Medulla oblongata (tissue), 1 donor: ENCODE measurements at regions not wholly inside any gene's neighbourhood (a gene's known extent, or its start where the extent isn't known, plus 50 kb on each side); places are given as distances from the start of the nearest gene placed in this dataset.

ENCODE experiments used
- DNase-seq: peaks from one replicate; pipeline ENCODE4 v3.0.0-alpha.2; 2015; ENCODE audit errors: extremely low spot score

DNA sequence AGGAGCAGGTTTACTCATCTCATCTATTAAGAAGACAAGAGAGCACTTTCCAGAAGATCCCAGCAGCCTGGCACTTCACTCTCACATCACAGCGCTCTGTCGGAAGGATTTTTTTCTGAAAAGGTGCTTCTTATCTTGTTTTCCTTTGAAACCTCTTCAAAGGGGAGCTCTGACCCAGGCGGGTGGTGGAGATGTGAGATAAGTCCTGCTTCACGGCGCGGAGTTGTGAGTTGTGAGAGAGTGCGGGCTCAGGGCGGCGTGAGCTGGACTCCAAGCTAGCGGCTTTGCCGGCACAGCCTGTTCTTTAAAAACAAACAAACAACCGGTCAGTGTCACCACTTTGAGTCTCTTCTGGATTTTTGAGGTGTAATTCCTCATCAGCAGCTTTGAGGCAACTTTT, 169.0 kb upstream of the ARGLU1 start:
- no peak for DNase-seq

- no peak for DNase-seq
Observed at GRCh38 chr13:106734198-106734597, 166.3 kb upstream of the ARGLU1 start.

DNA sequence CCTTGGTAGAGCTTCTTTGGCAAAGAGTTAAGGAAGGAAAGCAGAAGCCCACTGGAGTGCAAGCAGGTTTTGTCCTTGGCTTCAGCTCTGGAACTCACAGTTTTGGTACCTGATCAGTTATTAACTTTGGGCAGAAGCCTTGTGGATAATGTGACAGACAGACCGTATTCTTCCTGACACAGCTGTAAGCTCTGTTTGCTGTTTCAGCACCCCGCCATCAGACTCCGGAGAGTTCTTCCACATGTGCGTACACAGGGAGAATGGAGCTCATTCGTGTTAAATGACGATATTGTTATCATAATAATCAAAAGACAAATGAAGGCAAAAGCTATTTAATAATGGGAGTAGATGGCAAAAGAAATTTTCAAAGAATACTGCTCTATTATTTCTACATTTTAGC, 155.1 kb upstream of the ARGLU1 start:
- DNase-seq, result peak; percentile 9

DNA sequence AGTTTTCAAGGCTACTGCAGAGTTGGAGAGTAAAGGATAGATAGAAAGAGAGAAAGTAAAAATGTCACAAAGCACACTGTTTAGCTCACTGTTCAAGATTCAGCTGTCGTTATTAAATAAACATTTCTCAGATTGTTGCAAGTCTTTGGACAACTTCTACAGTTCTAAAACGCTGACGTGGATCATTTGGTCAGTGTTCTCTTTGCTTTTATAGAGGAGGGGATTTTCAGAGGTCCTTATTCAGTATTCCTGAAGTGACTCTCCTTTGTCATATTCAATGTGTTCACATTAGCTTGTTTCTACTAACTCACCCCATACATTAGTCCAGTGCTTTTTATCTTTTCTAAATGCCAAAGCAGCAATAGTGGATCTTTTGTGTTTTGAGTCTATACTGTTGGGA, 154.7 kb upstream of the ARGLU1 start:
- DNase-seq, result no peak

DNA sequence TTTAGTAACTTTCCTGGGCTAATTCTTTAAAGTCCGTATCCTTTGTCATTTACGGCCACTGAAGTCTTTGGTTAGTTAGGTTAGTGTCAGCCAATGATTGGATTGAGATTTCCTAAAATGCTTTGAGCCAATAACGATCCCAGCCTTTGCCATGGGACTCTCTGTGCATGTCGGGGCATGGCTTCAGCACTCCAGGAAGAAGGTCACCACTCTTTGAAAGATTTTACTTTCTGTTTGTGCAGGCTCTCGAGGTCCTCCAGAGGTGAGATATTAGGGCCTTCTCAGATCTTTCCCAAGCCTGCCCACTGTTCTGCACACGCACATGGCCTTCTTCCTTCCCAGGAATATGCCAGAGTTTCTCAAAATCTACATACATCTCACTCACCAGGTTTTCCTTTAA, 153.7 kb upstream of the ARGLU1 start:
- DNase-seq, result no peak

- peak; percentile 29 for DNase-seq
Observed at GRCh38 chr13:106714271-106714982, 146.5 kb upstream of the ARGLU1 start.

- no peak for DNase-seq
Observed at GRCh38 chr13:106712381-106712780, 144.4 kb upstream of the ARGLU1 start.

- DNase-seq, result peak; percentile 6
Observed at GRCh38 chr13:106710266-106710665, 142.3 kb upstream of the ARGLU1 start.

GRCh38 chr13:106709522-106709921, 141.6 kb upstream of the ARGLU1 start:
- DNase-seq, result peak; percentile 2

DNA sequence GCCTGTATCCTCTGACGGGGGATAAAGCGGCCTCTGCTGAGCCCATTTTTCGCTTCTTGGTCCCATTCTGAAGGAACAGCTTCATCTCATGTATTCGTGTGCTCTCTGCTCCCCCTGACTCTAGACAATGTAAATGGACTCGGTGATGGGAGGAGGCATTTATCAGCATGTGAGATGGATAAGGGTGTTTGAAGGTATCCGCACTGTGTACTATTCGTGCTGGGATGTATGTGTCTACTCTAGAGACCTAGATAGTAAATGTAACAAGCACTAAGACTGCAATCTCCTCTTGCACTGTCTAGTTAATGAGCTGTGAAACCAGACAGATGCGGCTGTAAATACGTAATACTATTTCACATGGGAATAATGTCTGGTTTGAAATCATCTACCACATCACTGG, 134.6 kb upstream of the ARGLU1 start:
- DNase-seq, result no peak

DNA sequence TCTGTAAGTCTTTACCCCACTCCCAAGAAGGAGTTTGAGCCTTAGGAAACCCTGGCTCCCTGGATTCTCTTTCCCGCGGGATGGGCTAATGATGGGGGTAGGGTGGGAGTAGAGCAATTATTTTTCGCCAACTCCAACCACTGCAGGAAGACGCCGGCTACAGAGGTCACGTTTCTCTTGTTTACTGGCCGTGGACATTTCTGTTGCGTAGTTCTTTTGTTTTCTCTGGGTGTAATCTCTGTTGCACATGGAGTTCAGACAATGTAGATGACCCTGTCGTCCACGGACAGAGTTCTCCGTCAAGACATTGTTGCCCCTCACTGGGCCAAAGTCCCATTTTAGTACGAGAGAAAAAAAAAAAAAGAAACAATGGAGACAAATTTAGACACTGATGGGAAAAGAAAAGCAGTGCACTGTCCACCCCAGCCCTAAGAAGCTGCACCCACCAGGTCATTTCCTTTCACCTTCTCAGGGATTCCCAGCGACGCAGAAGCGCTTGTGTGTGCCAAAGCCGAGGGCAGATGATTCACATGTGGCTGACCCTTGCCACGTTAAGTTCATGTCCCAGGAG, 133.9 kb upstream of the ARGLU1 start:
- DNase-seq, result no peak

GRCh38 chr13:106700439-106700838, 132.5 kb upstream of the ARGLU1 start:
- DNase-seq, result no peak

DNA sequence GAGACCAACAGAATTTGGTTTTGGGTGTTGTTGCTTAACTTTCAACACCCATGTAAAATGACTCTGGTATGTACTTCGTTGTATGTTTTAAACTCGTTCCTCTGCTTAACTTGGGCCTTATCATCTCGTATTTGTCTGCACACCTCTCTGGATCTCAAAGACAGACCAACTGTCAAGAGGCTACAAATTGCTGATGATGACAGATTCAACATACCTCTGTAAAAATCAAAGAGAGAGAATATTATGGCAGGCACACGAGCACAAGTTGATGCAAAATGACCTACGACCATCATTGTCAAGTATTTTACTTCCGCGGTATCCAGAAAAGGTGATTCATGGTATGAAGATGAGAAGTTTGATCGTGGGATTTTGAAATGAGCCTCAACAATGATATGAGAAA, 132.1 kb upstream of the ARGLU1 start:
- no peak for DNase-seq

DNA sequence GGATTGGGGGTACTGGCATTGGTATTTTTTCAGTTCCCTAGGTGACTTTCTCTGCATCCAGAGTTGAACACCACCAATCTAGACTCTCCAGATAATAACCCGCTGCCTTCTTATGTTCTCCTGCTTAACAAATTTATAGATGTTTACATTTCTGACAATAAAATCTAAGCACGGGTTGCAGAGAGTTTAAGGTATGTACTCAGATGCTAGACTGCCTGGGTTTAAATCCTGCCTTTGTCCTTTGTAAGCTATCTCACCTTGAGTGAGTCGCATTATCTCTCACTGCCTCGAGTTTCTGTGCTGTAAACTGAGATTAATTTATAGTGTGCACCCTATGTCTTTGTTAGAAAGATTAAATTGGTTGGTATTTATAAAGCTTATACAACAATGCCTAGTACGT, 131.4 kb upstream of the ARGLU1 start:
- DNase-seq, result no peak

DNA sequence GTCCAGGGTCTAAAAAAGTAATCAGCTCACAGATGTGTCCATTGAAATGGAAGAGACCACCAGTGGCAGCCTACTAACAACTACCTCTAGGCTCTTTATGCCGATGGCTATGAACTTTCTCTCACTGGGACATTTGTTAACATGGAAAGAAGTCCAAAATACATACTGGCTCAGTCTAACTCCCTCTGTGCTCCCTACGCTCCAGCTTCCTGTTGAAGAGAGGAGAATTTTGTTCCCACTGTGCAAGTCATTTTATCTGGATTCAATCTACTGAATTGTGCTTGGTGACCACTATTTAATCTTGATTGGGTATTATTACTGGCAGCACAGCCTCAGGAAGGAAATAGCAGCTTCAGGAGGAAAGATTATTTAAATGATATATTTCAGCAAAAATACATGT, 128.8 kb upstream of the ARGLU1 start:
- DNase-seq, result no peak

DNA sequence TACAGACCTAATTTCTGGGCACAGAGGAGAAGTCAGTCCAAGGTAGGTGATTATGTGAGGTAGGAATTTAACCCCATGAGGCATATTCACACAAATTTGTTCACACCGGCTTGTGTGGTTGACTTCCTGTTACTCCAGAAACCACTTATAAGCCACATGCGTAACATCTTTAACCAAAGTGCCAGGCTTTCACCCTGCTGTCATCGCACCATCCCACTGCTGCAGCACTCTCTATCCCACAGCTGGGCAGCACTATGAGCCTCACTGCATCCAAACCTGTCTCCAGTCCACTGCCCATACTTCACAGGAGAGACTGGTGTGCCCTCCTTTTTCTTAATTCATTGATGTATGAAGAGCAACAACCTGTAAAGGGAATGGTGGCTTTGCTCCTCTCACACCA, 128.2 kb upstream of the ARGLU1 start:
- no peak for DNase-seq

GRCh38 chr13:106695139-106695538, 127.2 kb upstream of the ARGLU1 start:
- no peak for DNase-seq

GRCh38 chr13:106691861-106692260, 123.9 kb upstream of the ARGLU1 start:
- DNase-seq, result no peak

DNA sequence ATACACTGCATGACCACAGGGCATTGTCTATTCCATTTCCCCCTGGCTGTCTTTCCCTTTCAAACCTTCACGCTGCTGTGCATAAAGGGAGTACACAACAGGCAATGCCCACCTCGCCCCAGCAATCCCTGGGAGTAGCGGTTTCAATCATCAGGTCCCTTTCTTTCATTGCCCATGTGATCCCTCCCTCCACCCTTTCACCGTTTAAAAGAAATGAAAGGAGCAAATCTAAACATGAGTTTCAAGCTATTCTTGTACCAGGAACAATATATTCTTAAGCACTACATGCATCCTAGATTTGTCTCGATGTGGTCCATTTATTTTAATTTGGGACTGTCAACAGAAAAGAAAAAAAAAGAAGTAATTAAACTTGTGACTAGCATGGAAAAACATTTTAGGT, 123.4 kb upstream of the ARGLU1 start:
- DNase-seq, result no peak

GRCh38 chr13:106690779-106691178, 122.8 kb upstream of the ARGLU1 start:
- no peak for DNase-seq

GRCh38 chr13:106689906-106690305, 122.0 kb upstream of the ARGLU1 start:
- DNase-seq, result no peak

DNA sequence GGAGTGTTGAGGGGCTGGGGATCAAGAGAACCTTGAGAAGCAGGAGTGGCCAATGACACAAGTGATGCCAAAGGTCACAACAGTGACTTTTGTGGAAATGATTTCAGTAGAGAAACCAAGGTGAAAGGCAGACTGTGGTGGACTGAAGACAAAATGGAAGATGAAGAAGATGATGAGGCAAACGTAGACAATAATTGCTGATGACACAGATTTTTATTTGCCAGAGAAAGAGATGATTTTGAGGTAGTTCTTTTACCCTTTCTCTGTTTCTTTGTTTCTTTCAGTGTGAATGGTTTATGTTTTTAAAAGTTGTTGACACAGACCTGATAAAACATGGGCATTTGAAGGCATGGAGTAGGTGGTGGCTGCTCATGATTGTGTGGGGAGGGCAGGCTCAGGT, 121.0 kb upstream of the ARGLU1 start:
- DNase-seq, result no peak

GRCh38 chr13:106686163-106686562, 118.2 kb upstream of the ARGLU1 start:
- no peak for DNase-seq

- peak; percentile 23 for DNase-seq
Observed at GRCh38 chr13:106685143-106685542, 117.2 kb upstream of the ARGLU1 start.
